Right lobe of liver (tissue), 6 donors: ENCODE measurements at regions not wholly inside any gene's neighbourhood (a gene's known extent, or its start where the extent isn't known, plus 50 kb on each side); places are given as distances from the start of the nearest gene placed in this dataset.

ENCODE experiments used
- ATAC-seq, 4 donors: fragments of 200-7000 bp; cut with Tn5 transposase; one replicate each; pipeline ENCODE4 v1.9.1; 2020; ENCODE audit warnings: mild to moderate bottlenecking in 4 of 4, moderate library complexity in 4 of 4
- DNase-seq, 3 donors: peaks; one replicate each; pipeline ENCODE4 v3.0.0-alpha.2; 2020
- H3K27ac ChIP-seq, 3 donors: fragments of 200-600 bp; one replicate each; pipeline ENCODE4 v1.8.0; 2022
- H3K27me3 ChIP-seq, 2 donors: fragments of 200-600 bp; one replicate each; pipeline ENCODE4 v1.8.0; 2022
- H3K36me3 ChIP-seq, 4 donors: fragments of 200-600 bp; sonication (generic) in 1 of 4; one replicate each; pipeline versions ENCODE4 v1.5.1 to v1.8.0; 2017 to 2022; ENCODE audit warnings: control low read depth in 1 of 4
- H3K4me1 ChIP-seq, 4 donors: fragments of 200-600 bp; sonication (generic) in 1 of 4; one replicate each; pipeline versions ENCODE4 v1.5.1 to v1.8.0; 2017 to 2022; ENCODE audit warnings: control low read depth in 1 of 4
- H3K4me3 ChIP-seq, 3 donors: fragments of 200-600 bp; one replicate each; pipeline ENCODE4 v1.8.0; 2022
- H3K9me3 ChIP-seq, 4 donors: fragments of 200-600 bp; sonication (generic) in 1 of 4; one replicate each; pipeline versions ENCODE4 v1.5.1 to v1.8.0; 2017 to 2022; ENCODE audit warnings: control low read depth in 1 of 4
- CTCF ChIP-seq, 4 donors: fragments of 200-600 bp in 3 of 4; fragments of 450-650 bp in 1 of 4; IDR thresholded peaks; one replicate each; pipeline versions ENCODE4 v1.5.1 to v1.8.0; 2016 to 2022; ENCODE audit warnings: antibody characterized with exemption in 4 of 4, mild to moderate bottlenecking in 2 of 4
- POLR2A ChIP-seq: fragments of 450-650 bp; IDR thresholded peaks from one replicate; pipeline ENCODE4 v1.6.1; 2017; ENCODE audit warnings: antibody characterized with exemption, mild to moderate bottlenecking
- WGBS: methylation state at CpG from one replicate; pipeline ENCODE4 v1.1.6; 2018; ENCODE audit warnings: low coverage, low lambda C conversion rate; ENCODE audit not compliant: insufficient coverage; ENCODE audit errors: missing lambda C conversion rate; 5-methylcytosine and 5-hydroxymethylcytosine counted together
- intact Hi-C, 2 donors: fragments of 100-400 bp; cut with DNase I; formaldehyde crosslinking; loops; one replicate each; pipeline versions ENCODE4 v1.11.2 to v1.14.1; 2022
- donor health status: DM: no; HTN: yes; CAD: no.
- donor health status: DM: no; HTN: no; CAD: no.
- donor health status: DM: no; HTN: no; CAD: no.
- donor health status: DM: no; HTN: yes; CAD: no.
- donor health status: DM: no; HTN: yes; CAD: no.

GRCh38 chr1:198912046-198912445, 273.2 kb downstream of the PTPRC start:
- 77% methylated on average over 1 of the region's 1 CpG for WGBS
- H3K27me3 ChIP-seq, result no peaks in the 10 kb centered on the region
- TF ChIP-seq CTCF (IDR thresholded peaks at IDR 0.05) (no peak), POLR2A (no peak)
- no peaks in the 10 kb centered on the region for H3K9me3 ChIP-seq
- H3K27ac ChIP-seq, result no peak overlapping the region
- H3K4me3 ChIP-seq, result no peak overlapping the region
- H3K4me1 ChIP-seq, result no peaks in the 10 kb centered on the region
- intact Hi-C loops, result no loop called here
- ATAC-seq, result no peak
- no peak for DNase-seq
- no peaks in the 10 kb centered on the region for H3K36me3 ChIP-seq

GRCh38 chr1:198913667-198914066, 274.8 kb downstream of the PTPRC start:
- ATAC-seq (no peak), DNase-seq (no peak)
- H3K9me3 ChIP-seq, result no peaks in the 10 kb centered on the region
- H3K27me3 ChIP-seq, result no peaks in the 10 kb centered on the region
- 52% methylated on average over 4 of the region's 4 CpGs for WGBS
- H3K4me3 ChIP-seq, result no peak overlapping the region
- H3K36me3 ChIP-seq, result no peaks in the 10 kb centered on the region
- TF ChIP-seq POLR2A (no peak), CTCF (IDR thresholded peaks at IDR 0.05) (no peak)
- no peak overlapping the region for H3K27ac ChIP-seq
- intact Hi-C loops, result no loop called here
- no peaks in the 10 kb centered on the region for H3K4me1 ChIP-seq

GRCh38 chr1:198915327-198916231, 276.7 kb downstream of the PTPRC start:
- Histone ChIP-seq H3K4me1 (no peaks in the 10 kb centered on the region), H3K27ac (no peak overlapping the region), H3K9me3 (no peaks in the 10 kb centered on the region), H3K36me3 (no peaks in the 10 kb centered on the region), H3K4me3 (no peak overlapping the region), H3K27me3 (no peaks in the 10 kb centered on the region)
- no peak for ATAC-seq
- WGBS, result 44% methylated on average over 3 of the region's 3 CpGs
- DNase-seq, result no peak
- no peak for TF ChIP-seq CTCF (IDR thresholded peaks at IDR 0.05)
- TF ChIP-seq POLR2A, result no peak
- intact Hi-C loops, result no loop called here

GRCh38 chr1:198917226-198917625, 278.4 kb downstream of the PTPRC start:
- Histone ChIP-seq H3K9me3 (no peaks in the 10 kb centered on the region), H3K36me3 (no peaks in the 10 kb centered on the region), H3K4me3 (no peak overlapping the region), H3K4me1 (no peaks in the 10 kb centered on the region), H3K27me3 (no peaks in the 10 kb centered on the region), H3K27ac (no peak overlapping the region)
- TF ChIP-seq POLR2A (no peak), CTCF (IDR thresholded peaks at IDR 0.05) (no peak)
- intact Hi-C loops, result no loop called here
- WGBS, result 27% methylated on average over 2 of the region's 2 CpGs
- no peak for DNase-seq
- no peak for ATAC-seq
